Chondrocyte (in vitro differentiated cells): ENCODE measurements at regions not wholly inside any gene's neighbourhood (a gene's known extent, or its start where the extent isn't known, plus 50 kb on each side); places are given as distances from the start of the nearest gene placed in this dataset.
"Not testable (repeated sequence)": the region's sequence is repeated elsewhere in the genome, so short reads cannot be mapped to it uniquely, and the experiment has no call there.

Experiments
- DNase-seq: peaks from one replicate; pipeline ENCODE4 v3.0.0; 2021; ENCODE audit warnings: mixed read lengths, low spot score
- H3K27ac Mint-ChIP-seq: one replicate; pipeline ENCODE4 v1.8.0; 2021; ENCODE audit warnings: mild to moderate bottlenecking, moderate library complexity, mixed read lengths; ENCODE audit not compliant: unreplicated experiment
- H3K27me3 Mint-ChIP-seq: 2 replicates; pipeline ENCODE4 v1.8.0; 2021; ENCODE audit warnings: low read depth, mixed read lengths
- H3K36me3 Mint-ChIP-seq: 2 replicates; pipeline ENCODE4 v1.8.0; 2021; ENCODE audit warnings: low read depth, mixed read lengths
- H3K4me1 Mint-ChIP-seq: 2 replicates; pipeline ENCODE4 v1.8.0; 2021; ENCODE audit warnings: low read depth, mild to moderate bottlenecking, mixed read lengths
- H3K4me3 Mint-ChIP-seq: one replicate; pipeline ENCODE4 v1.8.0; 2021; ENCODE audit warnings: mild to moderate bottlenecking, moderate library complexity, mixed read lengths; ENCODE audit not compliant: unreplicated experiment
- H3K9me3 Mint-ChIP-seq: 2 replicates; pipeline ENCODE4 v1.8.0; 2021; ENCODE audit warnings: low read depth, mixed read lengths
- TF ChIP-seq, protein P1 (sequence below): fragments of 200-600 bp; sonication (generic); IDR thresholded peaks from 2 replicates; pipeline ENCODE4 v1.5.0; 2021; ENCODE audit warnings: antibody characterized with exemption, mild to moderate bottlenecking, moderate library complexity

DNA sequence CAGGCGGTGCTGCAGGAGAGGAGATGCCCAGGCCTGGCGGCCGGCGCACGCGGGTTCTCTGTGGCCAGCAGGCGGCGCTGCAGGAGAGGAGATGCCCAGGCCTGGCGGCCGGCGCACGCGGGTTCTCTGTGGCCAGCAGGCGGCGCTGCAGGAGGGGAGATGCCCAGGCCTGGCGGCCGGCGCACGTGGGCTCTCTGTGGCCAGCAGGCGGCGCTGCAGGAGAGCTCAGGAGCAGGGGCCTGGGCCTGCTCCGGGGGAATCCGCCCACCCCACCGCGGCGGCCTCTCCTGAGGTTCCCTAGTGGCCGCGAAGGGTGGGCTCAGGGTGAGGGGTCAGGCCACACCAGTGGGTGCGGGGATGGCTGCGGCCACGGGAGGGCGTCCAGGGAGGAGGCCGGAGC, 75.9 kb downstream of the OR4F16 start:
- H3K36me3 Mint-ChIP-seq, DNase-seq, H3K27ac Mint-ChIP-seq, H3K27me3 Mint-ChIP-seq, H3K9me3 Mint-ChIP-seq, H3K4me3 Mint-ChIP-seq, H3K4me1 Mint-ChIP-seq: not testable (repeated sequence)
- TF ChIP-seq, protein P1, sequence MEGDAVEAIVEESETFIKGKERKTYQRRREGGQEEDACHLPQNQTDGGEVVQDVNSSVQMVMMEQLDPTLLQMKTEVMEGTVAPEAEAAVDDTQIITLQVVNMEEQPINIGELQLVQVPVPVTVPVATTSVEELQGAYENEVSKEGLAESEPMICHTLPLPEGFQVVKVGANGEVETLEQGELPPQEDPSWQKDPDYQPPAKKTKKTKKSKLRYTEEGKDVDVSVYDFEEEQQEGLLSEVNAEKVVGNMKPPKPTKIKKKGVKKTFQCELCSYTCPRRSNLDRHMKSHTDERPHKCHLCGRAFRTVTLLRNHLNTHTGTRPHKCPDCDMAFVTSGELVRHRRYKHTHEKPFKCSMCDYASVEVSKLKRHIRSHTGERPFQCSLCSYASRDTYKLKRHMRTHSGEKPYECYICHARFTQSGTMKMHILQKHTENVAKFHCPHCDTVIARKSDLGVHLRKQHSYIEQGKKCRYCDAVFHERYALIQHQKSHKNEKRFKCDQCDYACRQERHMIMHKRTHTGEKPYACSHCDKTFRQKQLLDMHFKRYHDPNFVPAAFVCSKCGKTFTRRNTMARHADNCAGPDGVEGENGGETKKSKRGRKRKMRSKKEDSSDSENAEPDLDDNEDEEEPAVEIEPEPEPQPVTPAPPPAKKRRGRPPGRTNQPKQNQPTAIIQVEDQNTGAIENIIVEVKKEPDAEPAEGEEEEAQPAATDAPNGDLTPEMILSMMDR: peak; percentile 9

DNA sequence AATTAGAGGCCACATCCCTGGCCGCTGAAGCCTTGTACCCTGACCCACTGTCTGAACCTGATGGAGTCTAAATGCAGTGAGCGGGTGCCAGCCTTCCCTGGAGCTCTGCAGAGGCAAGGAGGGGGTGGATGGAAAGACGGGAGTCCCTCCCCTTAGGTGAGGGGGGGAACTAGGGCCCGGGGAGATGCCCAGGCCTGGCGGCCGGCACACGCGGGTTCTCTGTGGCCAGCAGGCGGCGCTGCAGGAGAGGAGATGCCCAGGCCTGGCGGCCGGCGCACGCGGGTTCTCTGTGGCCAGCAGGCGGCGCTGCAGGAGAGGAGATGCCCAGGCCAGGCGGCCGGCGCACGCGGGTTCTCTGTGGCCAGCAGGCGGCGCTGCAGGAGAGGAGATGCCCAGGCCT, 77.3 kb downstream of the OR4F16 start:
- DNase-seq, H3K27ac Mint-ChIP-seq, H3K36me3 Mint-ChIP-seq, H3K4me1 Mint-ChIP-seq, H3K4me3 Mint-ChIP-seq, H3K9me3 Mint-ChIP-seq, H3K27me3 Mint-ChIP-seq: not testable (repeated sequence)

DNA sequence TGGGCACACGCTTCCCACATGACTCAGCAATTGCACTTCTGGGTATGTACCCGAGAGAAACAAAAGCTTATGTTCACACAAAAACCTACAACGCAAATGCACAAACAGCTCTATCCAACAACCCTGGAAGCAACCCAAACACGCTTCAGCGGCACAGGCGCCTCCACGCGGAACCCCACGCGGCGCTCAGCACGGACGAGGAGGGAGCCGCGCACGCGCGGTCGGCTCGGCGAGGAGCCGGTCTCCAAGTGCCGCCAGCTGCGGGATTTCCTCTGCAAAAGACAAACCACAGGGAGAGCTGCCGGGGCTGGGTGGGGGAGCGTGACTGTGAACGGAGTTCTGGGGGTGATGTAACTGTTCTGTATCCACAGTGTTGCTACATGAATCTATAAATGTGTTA, 81.2 kb downstream of the OR4F16 start:
- not testable (repeated sequence) for H3K9me3 Mint-ChIP-seq, H3K27me3 Mint-ChIP-seq, H3K27ac Mint-ChIP-seq, H3K4me3 Mint-ChIP-seq, H3K4me1 Mint-ChIP-seq, H3K36me3 Mint-ChIP-seq, DNase-seq

DNA sequence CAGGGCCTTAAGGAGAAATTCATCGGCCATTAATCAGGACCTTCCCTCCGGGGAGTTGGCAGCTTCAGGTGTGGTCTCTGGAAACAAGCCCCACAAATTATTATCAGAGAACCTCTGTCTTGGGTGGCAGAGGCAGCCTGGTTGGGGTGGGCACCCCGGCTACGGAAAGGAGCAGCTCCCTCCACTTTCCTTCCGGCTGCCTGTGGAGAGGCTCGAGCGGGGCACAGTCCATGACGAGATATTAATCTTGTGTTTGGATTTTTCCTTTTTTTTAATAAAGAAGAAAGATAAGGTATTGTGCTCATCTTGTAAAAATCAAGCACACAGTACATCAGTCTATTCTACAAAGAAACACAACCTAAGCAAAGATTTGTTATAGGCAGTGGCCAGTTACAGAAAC, 98.2 kb downstream of the OR4F16 start:
- H3K36me3 Mint-ChIP-seq, H3K4me3 Mint-ChIP-seq, DNase-seq, H3K4me1 Mint-ChIP-seq, H3K27ac Mint-ChIP-seq, H3K9me3 Mint-ChIP-seq, H3K27me3 Mint-ChIP-seq: not testable (repeated sequence)

DNA sequence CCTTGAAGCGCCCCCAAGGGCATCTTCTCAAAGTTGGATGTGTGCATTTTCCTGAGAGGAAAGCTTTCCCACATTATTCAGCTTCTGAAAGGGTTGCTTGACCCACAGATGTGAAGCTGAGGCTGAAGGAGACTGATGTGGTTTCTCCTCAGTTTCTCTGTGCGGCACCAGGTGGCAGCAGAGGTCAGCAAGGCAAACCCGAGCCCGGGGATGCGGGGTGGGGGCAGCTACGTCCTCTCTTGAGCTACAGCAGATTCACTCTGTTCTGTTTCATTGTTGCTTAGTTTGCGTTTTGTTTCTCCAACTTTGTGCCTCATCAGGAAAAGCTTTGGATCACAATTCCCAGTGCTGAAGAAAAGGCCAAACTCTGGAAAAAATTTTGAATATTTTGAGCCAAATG, 100.5 kb downstream of the OR4F16 start:
- TF ChIP-seq, protein P1: peak; percentile 67
- not testable (repeated sequence) for H3K36me3 Mint-ChIP-seq, H3K27me3 Mint-ChIP-seq, H3K4me1 Mint-ChIP-seq, H3K4me3 Mint-ChIP-seq, H3K9me3 Mint-ChIP-seq, H3K27ac Mint-ChIP-seq
- peak; percentile 95 for DNase-seq
